ENCODE measurements at regions not wholly inside any gene's neighbourhood (a gene's known extent, or its start where the extent isn't known, plus 50 kb on each side); places are given as distances from the start of the nearest gene placed in this dataset.
A peak's percentile ranks its signal among the peaks of the same experiment; 100 is the strongest.

GRCh38 chr5:158644301-158644700 lies 455.4 kb downstream of the EBF1 start:
- DNase-seq, result no peak

DNA sequence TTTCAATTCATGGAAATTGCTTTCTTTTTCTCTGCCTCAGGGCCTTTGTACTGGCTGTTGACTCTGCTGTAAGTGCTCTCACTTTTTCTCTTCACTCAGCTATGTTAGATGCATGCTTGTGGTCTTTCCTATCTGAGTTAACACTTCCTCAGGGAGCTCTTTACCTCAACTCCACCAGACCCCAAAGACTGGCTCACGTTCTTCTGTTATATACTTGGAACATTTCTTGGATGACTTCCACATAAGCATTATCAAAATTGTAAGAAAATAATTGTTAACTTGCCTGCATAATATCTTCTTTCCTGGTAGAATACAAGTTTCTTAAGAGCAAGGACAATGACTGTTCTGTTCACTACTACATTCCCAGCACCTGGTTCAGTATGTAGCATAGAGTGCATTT lies 455.9 kb downstream of the EBF1 start:
- no peak for DNase-seq

GRCh38 chr5:158642879-158643278 lies 456.8 kb downstream of the EBF1 start:
- DNase-seq, result peak; percentile 15

DNA sequence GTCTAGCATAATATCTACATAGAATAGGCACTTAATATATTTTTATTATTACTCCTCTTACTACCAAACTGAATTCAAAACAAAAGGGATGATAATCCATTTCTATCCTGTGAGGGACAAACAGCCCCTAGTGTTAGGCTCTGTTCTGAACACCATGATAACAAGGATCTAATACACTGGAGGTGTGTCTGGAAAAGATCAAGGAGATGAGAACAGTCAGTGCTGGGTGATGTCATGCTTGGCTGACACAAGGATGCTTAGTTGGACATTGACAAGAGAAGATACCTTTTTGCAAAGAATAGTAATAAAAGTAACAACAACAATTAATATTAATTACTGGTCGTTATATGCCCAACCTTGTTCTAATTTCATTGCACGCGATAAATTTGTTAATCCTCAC lies 458.7 kb downstream of the EBF1 start:
- DNase-seq, result no peak

DNA sequence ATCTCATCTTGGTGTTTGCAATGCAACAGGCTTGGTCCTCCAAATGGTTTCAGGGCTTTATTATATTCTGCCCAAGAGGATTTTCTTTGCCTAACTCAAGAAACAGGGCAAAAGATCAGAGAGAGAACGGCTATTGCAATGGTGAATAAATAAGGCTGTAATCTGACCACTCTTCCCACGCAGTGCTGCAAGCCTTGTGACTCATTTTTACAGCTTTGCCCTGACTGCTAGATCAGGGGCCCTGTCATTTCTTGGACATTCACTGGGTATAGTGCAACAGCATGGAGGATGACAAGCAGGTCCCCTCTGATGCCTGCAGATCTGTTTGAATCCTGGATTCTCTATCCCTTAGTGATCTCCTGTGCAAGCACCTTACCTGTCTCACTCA lies 459.1 kb downstream of the EBF1 start:
- no peak for DNase-seq

- no peak for DNase-seq
Measured at GRCh38 chr5:158639881-158640592, 459.7 kb downstream of the EBF1 start.

DNA sequence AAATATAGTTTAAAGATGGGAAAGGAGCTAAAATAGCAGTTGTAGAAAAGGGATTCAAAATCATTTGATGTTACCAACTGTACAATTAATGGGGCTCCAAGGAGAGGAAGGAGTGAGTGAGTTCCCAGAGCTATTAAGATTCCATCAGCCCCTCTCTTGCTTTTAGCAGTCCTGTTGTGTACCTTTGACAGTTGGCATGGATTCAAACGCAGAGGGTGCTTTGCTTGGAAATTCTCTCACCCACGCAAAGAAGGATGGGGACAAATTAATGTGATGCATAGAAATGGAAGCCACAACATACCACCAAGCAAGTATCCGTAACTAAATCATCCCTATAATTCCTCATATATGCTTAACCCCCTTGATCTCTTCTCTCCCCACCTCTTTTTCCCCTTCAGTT lies 461.3 kb downstream of the EBF1 start:
- no peak for DNase-seq

DNA sequence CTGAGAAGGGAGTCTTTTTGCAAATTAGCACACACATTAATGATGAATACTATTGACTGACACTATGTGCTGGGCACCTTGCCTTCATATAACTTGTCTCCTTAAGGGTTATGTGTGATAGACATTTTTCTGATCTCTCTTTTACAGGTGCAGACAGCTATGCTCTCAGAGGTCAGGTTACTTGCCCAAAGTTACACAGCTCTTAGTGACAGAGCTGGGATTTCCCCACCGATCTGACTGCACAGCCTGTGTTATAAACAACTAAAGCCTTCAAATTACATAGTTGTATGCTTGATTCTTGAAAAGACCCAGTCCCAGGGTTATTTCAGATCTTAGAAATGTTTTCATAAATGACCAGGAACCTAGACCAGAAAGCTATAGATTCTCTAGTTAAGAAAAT lies 462.7 kb downstream of the EBF1 start:
- no peak for DNase-seq

DNA sequence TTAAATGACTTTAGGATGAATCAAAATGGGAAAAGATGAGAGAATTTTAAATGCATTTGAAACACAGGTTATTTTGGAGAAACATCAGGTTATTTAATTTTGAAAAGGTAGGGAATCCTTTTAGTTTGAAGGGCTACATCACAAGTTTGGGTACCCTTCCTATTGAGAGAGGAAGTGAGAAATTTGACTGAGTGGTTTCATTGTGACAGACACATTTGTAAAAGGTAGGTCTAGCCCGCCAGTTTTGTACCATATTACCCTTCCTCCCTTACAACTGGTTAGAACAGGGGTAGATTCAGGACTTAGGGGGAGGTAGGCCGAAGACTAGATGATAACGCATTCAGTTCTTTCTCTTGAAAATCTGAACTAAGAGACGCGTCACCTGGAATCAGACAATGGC lies 464.2 kb downstream of the EBF1 start:
- no peak for DNase-seq

DNA sequence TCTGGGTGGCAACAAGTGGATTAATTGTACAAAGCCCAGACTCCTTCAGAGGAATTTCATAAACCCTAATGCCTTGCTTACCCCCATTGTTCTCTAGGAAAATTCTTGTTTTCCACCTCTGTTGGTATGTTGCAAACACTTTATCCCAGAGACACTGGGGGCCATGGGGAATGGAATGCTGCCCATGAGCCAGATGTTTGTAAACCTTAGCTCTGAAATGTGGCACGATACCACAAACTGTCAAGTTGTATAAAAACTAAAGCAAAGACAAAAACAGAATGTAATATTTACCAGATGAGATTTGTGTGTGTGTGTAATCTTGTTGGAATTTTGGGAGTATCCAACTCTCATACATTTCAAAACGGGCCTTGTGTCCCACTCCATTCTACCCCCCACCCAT lies 465.0 kb downstream of the EBF1 start:
- peak; percentile 30 for DNase-seq

DNA sequence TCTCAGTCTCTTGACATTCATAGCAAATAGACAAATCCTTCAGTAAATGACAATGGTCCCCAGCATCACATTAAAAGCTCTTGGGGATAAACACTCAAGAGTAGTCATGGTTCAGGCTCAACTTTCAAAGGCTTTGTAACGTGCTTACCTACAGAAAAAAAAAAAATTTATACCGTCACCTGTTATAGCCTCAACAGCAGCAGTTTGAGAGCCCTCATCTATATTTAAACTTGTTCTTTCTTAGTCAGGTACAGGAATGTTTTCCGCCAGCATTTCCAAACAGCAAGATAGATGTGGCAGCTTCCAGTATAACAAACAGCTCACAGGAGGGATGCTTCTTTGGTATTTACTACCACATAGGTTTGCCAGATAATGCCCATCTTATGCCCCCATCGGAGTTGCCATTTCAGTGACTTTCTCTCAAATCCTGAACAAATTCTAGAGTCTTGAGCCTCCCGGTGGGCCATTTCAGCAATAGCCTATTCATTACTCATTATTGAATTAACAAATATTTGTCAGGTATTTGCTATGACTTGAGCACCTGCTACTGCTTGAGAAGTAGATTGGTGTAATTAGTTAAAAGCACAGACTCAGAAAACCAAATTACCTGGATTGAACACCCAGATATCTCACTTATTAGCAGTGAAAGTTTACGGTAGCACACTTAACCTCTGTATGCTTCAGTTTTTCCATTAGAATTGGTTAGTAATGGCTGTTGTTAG lies 470.0 kb downstream of the EBF1 start:
- no peak for DNase-seq

- DNase-seq, result no peak
Measured at GRCh38 chr5:158626718-158627117, 473.0 kb downstream of the EBF1 start.

DNA sequence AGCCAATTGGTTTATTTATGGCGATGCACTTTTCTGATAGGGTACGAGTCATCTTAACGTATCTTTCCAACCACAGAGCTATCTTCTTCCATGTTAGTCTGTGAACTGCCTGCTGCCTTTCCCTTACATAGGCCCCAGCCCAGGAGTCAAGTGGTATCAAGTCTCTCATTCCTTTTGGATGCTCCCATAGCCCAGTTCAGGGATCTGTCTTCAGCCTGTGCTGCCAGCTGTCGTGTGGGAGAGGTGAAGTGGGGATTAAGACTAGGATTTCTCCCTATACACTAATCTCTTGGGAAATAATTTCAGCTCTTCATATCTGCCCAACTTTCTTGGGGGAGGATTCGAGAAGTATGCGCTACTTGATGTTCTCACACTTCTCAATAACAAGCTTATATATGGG lies 475.7 kb downstream of the EBF1 start:
- DNase-seq, result no peak

DNA sequence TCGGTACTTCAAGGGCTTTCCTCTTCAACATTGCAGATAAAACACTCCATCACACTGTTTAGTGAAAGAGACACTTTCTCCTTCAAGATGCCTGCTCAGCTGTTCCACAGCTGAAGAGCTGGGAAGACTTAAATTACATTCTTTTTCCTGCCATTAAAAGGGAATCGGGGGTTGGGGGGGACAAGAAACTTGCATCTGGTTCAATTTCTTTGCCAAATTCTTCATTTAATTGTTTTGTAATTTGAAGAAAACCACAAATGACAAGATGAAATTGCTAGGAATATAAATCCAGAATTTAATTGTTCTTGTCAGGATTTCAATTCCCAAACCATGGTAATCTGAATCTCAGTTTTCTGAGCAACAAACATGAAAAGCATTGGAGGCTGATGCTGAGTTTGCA lies 478.3 kb downstream of the EBF1 start:
- peak; percentile 31 for DNase-seq

DNA sequence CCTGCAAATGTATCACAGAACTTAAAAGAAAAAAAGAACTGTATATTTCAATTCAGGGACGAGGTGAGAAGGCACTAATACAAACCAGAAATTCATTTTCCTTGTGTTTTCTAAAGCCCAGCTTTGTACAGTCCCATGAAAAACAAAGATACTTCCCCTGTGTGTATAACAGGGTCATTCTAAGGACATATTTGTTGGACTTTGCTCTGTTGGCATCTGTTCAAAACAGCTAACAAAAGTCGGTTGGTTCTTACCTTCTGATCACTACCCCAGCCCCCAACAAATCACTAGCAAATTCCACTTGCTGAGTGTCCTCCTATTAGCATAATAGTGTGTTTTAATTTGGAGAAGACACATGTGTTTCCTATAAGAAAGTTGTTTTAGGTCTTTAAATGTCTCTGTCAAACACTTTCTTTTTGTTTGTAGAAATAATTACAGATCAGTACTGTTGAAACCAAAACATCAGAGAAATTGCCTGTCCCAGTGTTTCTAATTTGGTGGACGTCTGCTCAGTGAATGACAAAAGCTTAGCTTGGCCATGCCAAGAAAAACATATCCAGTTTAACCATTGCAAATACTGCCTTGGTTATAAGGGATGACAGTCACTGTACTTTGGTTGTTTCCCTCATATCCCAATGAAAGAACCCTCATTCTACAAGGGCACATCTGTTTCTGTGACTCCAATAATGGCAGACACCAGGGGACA lies 480.5 kb downstream of the EBF1 start:
- DNase-seq, result peak; percentile 36

DNA sequence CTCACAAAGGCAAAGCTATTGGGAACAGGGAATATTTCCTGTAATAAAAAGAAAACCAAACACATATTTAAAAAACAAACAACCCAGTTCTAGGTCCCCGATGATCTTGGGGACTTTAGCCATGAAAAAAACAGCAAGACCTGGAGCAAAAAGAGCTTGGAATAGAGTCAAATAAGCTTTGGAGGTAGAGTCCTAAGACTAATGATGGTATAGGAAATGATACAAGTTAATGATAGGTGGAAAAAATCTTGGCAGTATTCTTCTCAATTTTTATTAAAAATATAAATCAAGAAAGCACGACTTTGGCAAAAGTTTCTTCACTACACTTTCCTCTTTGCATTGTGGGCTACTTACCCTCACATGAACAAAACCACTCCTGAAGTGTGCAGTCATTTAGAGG lies 481.5 kb downstream of the EBF1 start:
- peak; percentile 38 for DNase-seq

GRCh38 chr5:158616707-158617106 lies 483.0 kb downstream of the EBF1 start:
- no peak for DNase-seq

- no peak for DNase-seq
Measured at GRCh38 chr5:158614951-158615350, 484.8 kb downstream of the EBF1 start.

DNA sequence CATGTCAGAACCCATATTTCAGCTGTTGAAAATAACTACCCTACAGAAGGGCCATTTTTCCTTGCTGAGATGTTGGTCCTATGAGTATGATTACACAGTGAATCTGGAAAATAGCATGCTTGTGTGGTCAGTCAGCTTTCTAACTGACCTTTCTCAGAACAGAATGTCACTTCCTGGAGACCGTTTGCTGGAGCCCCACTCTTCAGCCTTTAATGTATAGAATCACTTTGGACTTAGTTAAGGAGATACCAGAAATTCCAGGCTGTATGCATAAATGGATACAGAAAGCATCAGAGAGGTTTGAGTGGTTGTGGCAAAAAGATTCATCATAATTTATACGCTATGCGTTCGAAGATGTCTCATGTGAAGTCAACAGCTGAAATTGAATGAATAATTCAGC lies 488.1 kb downstream of the EBF1 start:
- DNase-seq, result no peak

DNA sequence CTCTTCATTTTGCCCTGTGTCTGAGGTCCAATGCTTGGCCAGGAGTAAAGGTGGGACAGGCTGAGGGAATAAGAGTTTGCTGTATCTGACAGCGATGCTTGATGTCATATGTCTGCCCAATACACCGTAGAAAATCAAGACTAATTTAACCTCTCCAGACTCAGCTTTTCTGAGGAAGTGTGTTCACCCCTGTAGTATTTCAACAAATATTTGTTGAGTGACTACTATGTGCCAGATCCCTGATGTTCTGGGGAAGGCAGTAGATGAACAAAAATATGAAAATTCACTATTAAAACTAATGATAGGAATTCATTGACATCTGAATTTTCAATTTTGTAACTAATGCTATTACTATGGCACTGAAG lies 489.7 kb downstream of the EBF1 start:
- DNase-seq, result no peak

GRCh38 chr5:158609333-158610050 lies 490.2 kb downstream of the EBF1 start:
- no peak for DNase-seq

GRCh38 chr5:158607088-158607487 lies 492.6 kb downstream of the EBF1 start:
- DNase-seq, result no peak

DNA sequence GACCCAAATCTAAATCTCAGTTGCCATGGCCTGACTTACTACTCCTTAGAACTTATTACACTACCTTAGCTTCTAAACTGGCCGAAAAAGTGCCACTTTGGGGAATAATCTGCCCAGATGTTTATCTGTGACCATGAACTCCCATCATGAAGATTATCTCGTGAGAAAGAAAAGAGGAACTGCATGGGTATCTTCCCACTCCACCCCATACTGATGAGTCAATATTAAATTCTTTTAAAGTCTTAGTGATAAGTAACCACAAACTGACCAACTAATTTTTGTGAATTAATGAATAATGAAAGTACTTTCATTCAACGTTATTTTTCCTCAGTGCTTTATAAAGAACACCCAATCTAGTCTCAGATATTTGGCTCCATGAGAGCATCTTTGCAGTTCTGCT lies 493.5 kb downstream of the EBF1 start:
- DNase-seq, result no peak
